Spinal cord (tissue), 9 donors: ENCODE measurements at regions not wholly inside any gene's neighbourhood (a gene's known extent, or its start where the extent isn't known, plus 50 kb on each side); places are given as distances from the start of the nearest gene placed in this dataset.

Source experiments
- DNase-seq, 6 donors: peaks; one replicate each; pipeline versions ENCODE4 v3.0.0 to v3.0.0-alpha.2; 2013 to 2015; ENCODE audit warnings: low spot score in 6 of 6, low read depth in 4 of 6
- H3K27ac ChIP-seq: one replicate; pipeline ENCODE4 v1.5.1; 2013; ENCODE audit warnings: low read depth, low read length, control low read depth
- H3K27me3 ChIP-seq: one replicate; pipeline ENCODE4 v1.6.1; 2013; ENCODE audit warnings: low read length; ENCODE audit not compliant: control insufficient read depth, insufficient read depth
- H3K36me3 ChIP-seq: one replicate; pipeline ENCODE4 v1.6.1; 2013; ENCODE audit warnings: low read length; ENCODE audit not compliant: control insufficient read depth, insufficient read depth
- H3K4me1 ChIP-seq: one replicate; pipeline ENCODE4 v1.6.1; 2013; ENCODE audit warnings: low read length; ENCODE audit not compliant: control insufficient read depth, insufficient read depth
- H3K4me3 ChIP-seq: one replicate; pipeline ENCODE4 v1.5.1; 2013; ENCODE audit warnings: low read depth, low read length, control low read depth
- H3K9me3 ChIP-seq: one replicate; pipeline ENCODE4 v1.6.1; 2013; ENCODE audit warnings: low read length; ENCODE audit not compliant: control insufficient read depth, insufficient read depth
- WGBS: methylation state at CpG from one replicate; pipeline ENCODE4 v1.1.5; 2013; ENCODE audit warnings: missing lambda C conversion rate; ENCODE audit not compliant: insufficient coverage; 5-methylcytosine and 5-hydroxymethylcytosine counted together
- donor health status: healthy.

- H3K9me3 ChIP-seq = no peaks in the 10 kb centered on the region
- no peaks in the 10 kb centered on the region for H3K27me3 ChIP-seq
- no peak for DNase-seq
- no peak overlapping the region for H3K4me3 ChIP-seq
- peaks cover 12% of the 10 kb centered on the region for H3K4me1 ChIP-seq
- H3K27ac ChIP-seq = no peak overlapping the region
- H3K36me3 ChIP-seq = no peaks in the 10 kb centered on the region
- WGBS = 100% methylated on average over 1 of the region's 1 CpG
Observed at GRCh38 chr5:81860778-81861177, 109.9 kb upstream of the SSBP2 start.

- Histone ChIP-seq H3K9me3 (no peaks in the 10 kb centered on the region), H3K4me3 (no peak overlapping the region), H3K4me1 (peaks cover 12% of the 10 kb centered on the region), H3K27me3 (no peaks in the 10 kb centered on the region), H3K27ac (no peak overlapping the region), H3K36me3 (no peaks in the 10 kb centered on the region)
- DNase-seq = no peak
- 90% methylated on average over 4 of the region's 6 CpGs for WGBS
Observed at GRCh38 chr5:81859624-81860023, 108.7 kb upstream of the SSBP2 start.

- H3K27ac ChIP-seq = peak overlapping the region; percentile 82
- H3K4me3 ChIP-seq = peak overlapping the region; percentile 19
- DNase-seq = peak; percentile 61 to 96 (median 78)
- peaks cover 21% of the 10 kb centered on the region for H3K4me1 ChIP-seq
- no peaks in the 10 kb centered on the region for H3K9me3 ChIP-seq
- H3K36me3 ChIP-seq = no peaks in the 10 kb centered on the region
- 25% methylated on average over 12 of the region's 14 CpGs for WGBS
- no peaks in the 10 kb centered on the region for H3K27me3 ChIP-seq
Observed at GRCh38 chr5:81856948-81857928, 106.3 kb upstream of the SSBP2 start.

- H3K4me3 ChIP-seq = no peak overlapping the region
- no peaks in the 10 kb centered on the region for H3K9me3 ChIP-seq
- no peaks in the 10 kb centered on the region for H3K36me3 ChIP-seq
- no peaks in the 10 kb centered on the region for H3K27me3 ChIP-seq
- DNase-seq = peak in 1 of 6 donors; percentile 40
- H3K4me1 ChIP-seq = peaks cover 27% of the 10 kb centered on the region
- no CpG with 5 or more reads among the region's 2 CpGs for WGBS
- no peak overlapping the region for H3K27ac ChIP-seq
Observed at GRCh38 chr5:81855591-81855990, 104.7 kb upstream of the SSBP2 start.

GRCh38 chr5:81854915-81855314 lies 104.0 kb upstream of the SSBP2 start:
- peaks cover 34% of the 10 kb centered on the region for H3K4me1 ChIP-seq
- no peaks in the 10 kb centered on the region for H3K27me3 ChIP-seq
- no peak overlapping the region for H3K27ac ChIP-seq
- WGBS = no CpG with 5 or more reads among the region's 3 CpGs
- peak in 1 of 6 donors; percentile 48 for DNase-seq
- H3K9me3 ChIP-seq = no peaks in the 10 kb centered on the region
- no peaks in the 10 kb centered on the region for H3K36me3 ChIP-seq
- H3K4me3 ChIP-seq = no peak overlapping the region

GRCh38 chr5:81854485-81854884 lies 103.6 kb upstream of the SSBP2 start:
- Histone ChIP-seq H3K4me3 (no peak overlapping the region), H3K27me3 (no peaks in the 10 kb centered on the region), H3K27ac (no peak overlapping the region), H3K9me3 (no peaks in the 10 kb centered on the region), H3K4me1 (peaks cover 38% of the 10 kb centered on the region), H3K36me3 (no peaks in the 10 kb centered on the region)
- peak in 1 of 6 donors; percentile 28 for DNase-seq

- WGBS = 30% methylated on average over 1 of the region's 6 CpGs
- Histone ChIP-seq H3K27me3 (no peaks in the 10 kb centered on the region), H3K4me1 (peaks cover 41% of the 10 kb centered on the region), H3K4me3 (no peak overlapping the region), H3K9me3 (no peaks in the 10 kb centered on the region), H3K36me3 (no peaks in the 10 kb centered on the region), H3K27ac (peak overlapping the region; percentile 94)
- DNase-seq = no peak
Observed at GRCh38 chr5:81853030-81853357, 102.1 kb upstream of the SSBP2 start.

GRCh38 chr5:81852291-81853029 lies 101.6 kb upstream of the SSBP2 start:
- H3K4me1 ChIP-seq = peaks cover 37% of the 10 kb centered on the region
- no peaks in the 10 kb centered on the region for H3K27me3 ChIP-seq
- peak overlapping the region; percentile 94 for H3K27ac ChIP-seq
- H3K4me3 ChIP-seq = peak overlapping the region; percentile 42
- H3K36me3 ChIP-seq = no peaks in the 10 kb centered on the region
- peak in 2 of 6 donors; percentile 46 to 55 for DNase-seq
- 4% methylated on average over 17 of the region's 26 CpGs for WGBS
- H3K9me3 ChIP-seq = no peaks in the 10 kb centered on the region

- H3K4me1 ChIP-seq = peaks cover 29% of the 10 kb centered on the region
- no peaks in the 10 kb centered on the region for H3K27me3 ChIP-seq
- peak overlapping the region; percentile 42 for H3K4me3 ChIP-seq
- DNase-seq = peak; percentile 94 to 99 (median 96)
- H3K27ac ChIP-seq = peak overlapping the region; percentile 94
- no peaks in the 10 kb centered on the region for H3K36me3 ChIP-seq
- WGBS = 0% methylated on average over 28 of the region's 31 CpGs
- no peaks in the 10 kb centered on the region for H3K9me3 ChIP-seq
Observed at GRCh38 chr5:81851481-81852178, 100.7 kb upstream of the SSBP2 start.
